Endometrium (tissue), 2 donors: ENCODE measurements at regions not wholly inside any gene's neighbourhood (a gene's known extent, or its start where the extent isn't known, plus 50 kb on each side); places are given as distances from the start of the nearest gene placed in this dataset.

ENCODE experiments used
- FAIRE-seq: peaks from 2 replicates; lab custom pipeline; 2012; peaks lifted over from hg19 to GRCh38; lab: Jason Lieb, UNC
- donor health status: control.
- donor health status: control.

GRCh38 chr12:107891967-107892366, 117.5 kb downstream of the ASCL4 start:
- no peak for FAIRE-seq

GRCh38 chr12:107894589-107894988, 120.1 kb downstream of the ASCL4 start:
- FAIRE-seq = no peak

- FAIRE-seq = no peak
These were observed 121.5 kb downstream of the ASCL4 start for GRCh38 chr12:107895966-107896365.

GRCh38 chr12:107900588-107900987, 126.1 kb downstream of the ASCL4 start:
- FAIRE-seq = no peak

- no peak for FAIRE-seq
These were observed 129.0 kb downstream of the ASCL4 start for GRCh38 chr12:107903341-107904061.

- FAIRE-seq = no peak
These were observed 132.2 kb downstream of the ASCL4 start for GRCh38 chr12:107906707-107907106.

- no peak for FAIRE-seq
These were observed 138.0 kb downstream of the ASCL4 start for GRCh38 chr12:107912421-107913004.

- no peak for FAIRE-seq
These were observed 140.0 kb downstream of the ASCL4 start for GRCh38 chr12:107914460-107914977.

GRCh38 chr12:107917912-107918800, 143.7 kb downstream of the ASCL4 start:
- FAIRE-seq = no peak

GRCh38 chr12:107921062-107921461, 146.6 kb downstream of the ASCL4 start:
- FAIRE-seq = no peak

GRCh38 chr12:107925125-107925524, 150.6 kb downstream of the ASCL4 start:
- no peak for FAIRE-seq

GRCh38 chr12:107929436-107929835, 154.9 kb downstream of the ASCL4 start:
- FAIRE-seq = no peak

GRCh38 chr12:107931761-107932160, 157.3 kb downstream of the ASCL4 start:
- no peak for FAIRE-seq

GRCh38 chr12:107938446-107938845, 163.9 kb downstream of the ASCL4 start:
- FAIRE-seq = no peak

GRCh38 chr12:107948391-107948945, 174.0 kb downstream of the ASCL4 start:
- FAIRE-seq = no peak

GRCh38 chr12:107951024-107951423, 176.5 kb downstream of the ASCL4 start:
- FAIRE-seq = no peak

GRCh38 chr12:107955966-107956643, 173.0 kb upstream of the WSCD2 start:
- FAIRE-seq = no peak

- FAIRE-seq = no peak
These were observed 171.6 kb upstream of the WSCD2 start for GRCh38 chr12:107957459-107957858.

- FAIRE-seq = no peak
These were observed 165.5 kb upstream of the WSCD2 start for GRCh38 chr12:107963635-107964034.

GRCh38 chr12:107967170-107967569, 161.9 kb upstream of the WSCD2 start:
- FAIRE-seq = no peak

- no peak for FAIRE-seq
These were observed 155.1 kb upstream of the WSCD2 start for GRCh38 chr12:107973950-107974349.

GRCh38 chr12:107976331-107976730, 152.8 kb upstream of the WSCD2 start:
- FAIRE-seq = no peak
